Epithelial cell of esophagus (primary cell): ENCODE measurements at regions not wholly inside any gene's neighbourhood (a gene's known extent, or its start where the extent isn't known, plus 50 kb on each side); places are given as distances from the start of the nearest gene placed in this dataset.

Experiments
- DNase-seq: peaks from one replicate; pipeline ENCODE4 v3.0.0; 2010; ENCODE audit warnings: low read depth
- H3K4me3 ChIP-seq: 2 replicates; pipeline ENCODE4 v1.5.1; 2011; ENCODE audit warnings: mild to moderate bottlenecking, low read length, control low read depth
- TF ChIP-seq, protein P1 (sequence below): IDR thresholded peaks from 2 replicates; pipeline ENCODE4 v1.5.1; 2011; ENCODE audit warnings: low read depth, mild to moderate bottlenecking, low read length, control low read depth, inconsistent platforms; ENCODE audit not compliant: insufficient read depth; ENCODE audit errors: missing control alignments

DNA sequence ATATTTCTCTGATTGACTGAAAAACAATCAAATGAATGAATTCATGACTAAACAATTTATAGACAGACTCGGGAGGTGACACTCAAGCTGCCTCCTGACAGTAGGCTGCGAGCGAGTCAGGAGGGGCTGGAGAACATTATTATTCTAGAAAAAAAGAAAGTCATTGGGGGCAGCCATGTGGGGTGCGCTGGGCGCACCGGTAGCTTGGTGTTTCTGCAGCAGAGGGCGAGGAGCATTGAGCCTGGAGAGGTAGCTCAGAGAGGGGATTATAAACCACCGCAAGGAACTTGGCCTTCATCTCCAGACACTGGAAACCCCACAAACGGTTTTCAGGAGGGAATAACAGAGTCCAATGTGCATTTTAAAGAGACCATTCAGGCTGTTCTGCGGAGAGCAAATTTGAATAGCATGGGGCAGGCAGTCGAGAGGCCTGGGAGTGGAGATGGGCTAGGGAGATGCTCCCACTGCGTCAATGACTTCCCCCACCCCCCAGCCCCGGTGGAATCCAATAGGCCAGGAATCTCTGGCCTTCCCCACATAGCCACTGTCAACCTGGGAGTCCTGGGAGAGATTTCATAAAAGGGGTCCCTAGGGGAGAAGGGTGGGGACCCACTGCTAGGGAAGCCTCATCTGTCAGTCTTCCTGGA is 168.3 kb downstream of the BCOR start:
- TF ChIP-seq, protein P1, sequence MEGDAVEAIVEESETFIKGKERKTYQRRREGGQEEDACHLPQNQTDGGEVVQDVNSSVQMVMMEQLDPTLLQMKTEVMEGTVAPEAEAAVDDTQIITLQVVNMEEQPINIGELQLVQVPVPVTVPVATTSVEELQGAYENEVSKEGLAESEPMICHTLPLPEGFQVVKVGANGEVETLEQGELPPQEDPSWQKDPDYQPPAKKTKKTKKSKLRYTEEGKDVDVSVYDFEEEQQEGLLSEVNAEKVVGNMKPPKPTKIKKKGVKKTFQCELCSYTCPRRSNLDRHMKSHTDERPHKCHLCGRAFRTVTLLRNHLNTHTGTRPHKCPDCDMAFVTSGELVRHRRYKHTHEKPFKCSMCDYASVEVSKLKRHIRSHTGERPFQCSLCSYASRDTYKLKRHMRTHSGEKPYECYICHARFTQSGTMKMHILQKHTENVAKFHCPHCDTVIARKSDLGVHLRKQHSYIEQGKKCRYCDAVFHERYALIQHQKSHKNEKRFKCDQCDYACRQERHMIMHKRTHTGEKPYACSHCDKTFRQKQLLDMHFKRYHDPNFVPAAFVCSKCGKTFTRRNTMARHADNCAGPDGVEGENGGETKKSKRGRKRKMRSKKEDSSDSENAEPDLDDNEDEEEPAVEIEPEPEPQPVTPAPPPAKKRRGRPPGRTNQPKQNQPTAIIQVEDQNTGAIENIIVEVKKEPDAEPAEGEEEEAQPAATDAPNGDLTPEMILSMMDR = no peak
- DNase-seq = no peak
- H3K4me3 ChIP-seq = no peak overlapping the region

DNA sequence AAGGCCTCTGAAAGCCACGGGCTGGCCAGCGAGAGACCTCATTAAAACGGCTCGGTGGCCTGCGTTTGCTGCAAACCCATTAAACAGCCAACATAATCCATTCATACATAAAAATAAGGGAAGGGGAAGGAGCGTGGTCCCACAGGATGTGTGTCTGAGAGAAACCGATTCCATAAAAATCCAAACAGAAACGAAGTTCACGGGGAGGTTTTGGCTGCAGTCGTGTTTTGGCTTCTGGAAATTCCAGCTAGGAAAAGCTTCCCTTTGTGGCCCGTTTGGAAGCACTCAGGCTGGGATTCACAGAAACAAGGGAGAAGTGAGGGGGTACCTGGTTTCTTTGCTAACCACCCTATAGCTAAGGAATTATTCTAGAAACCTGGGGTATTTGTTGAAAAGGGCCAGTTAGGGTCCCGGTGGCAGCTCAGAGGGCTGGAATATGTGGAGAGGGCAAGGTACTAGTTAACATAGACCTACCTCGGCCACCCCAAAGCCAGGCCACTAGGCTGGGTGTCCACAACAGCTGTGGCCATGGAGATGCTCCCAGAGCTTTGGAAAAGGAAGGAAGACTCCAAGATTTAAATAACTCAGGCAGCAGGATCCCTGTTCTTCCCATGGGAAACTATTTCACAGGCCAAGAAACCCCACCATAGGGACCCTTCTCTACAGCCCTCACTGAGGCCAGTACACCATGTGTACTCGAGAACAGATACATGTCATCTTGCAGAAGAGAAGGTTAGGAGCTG is 166.8 kb downstream of the BCOR start:
- no peak overlapping the region for H3K4me3 ChIP-seq
- no peak for DNase-seq
- TF ChIP-seq, protein P1 = no peak

DNA sequence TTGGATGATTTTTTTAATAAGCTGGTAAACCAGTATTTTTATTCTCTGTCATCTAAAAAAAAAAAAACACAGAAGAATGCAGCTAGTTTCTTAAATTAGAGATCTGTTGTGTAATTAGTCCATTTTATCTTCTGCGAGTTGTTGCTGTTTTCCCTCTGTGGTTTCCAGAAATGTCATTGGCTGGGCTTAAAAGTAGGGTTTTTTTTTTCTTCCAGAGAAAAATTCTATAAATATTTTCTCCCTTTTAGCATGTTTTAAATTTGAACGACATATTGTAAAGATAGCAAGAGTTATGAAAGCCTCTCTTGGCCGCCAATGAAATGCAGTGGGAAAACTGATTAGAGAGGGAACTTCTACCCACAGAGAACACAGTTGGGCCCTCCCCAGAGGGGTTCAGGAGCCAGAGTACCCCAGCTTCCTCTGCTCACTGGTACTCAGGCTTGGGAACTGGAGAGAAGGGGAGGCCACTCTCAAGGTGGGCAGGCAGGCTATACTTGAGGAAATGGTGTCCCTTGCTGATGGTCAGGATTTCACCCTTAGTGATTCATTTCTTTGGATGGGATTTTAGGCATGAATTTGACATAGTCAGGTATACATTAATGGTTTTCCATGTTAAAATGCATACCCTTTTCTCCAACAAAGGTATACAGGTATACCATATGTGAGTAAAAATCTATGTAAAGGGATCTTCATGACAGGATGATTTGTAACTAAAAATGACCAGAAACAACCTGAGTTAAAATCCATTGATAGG is 166.1 kb downstream of the BCOR start:
- TF ChIP-seq, protein P1 = no peak
- DNase-seq = no peak
- H3K4me3 ChIP-seq = no peak overlapping the region

DNA sequence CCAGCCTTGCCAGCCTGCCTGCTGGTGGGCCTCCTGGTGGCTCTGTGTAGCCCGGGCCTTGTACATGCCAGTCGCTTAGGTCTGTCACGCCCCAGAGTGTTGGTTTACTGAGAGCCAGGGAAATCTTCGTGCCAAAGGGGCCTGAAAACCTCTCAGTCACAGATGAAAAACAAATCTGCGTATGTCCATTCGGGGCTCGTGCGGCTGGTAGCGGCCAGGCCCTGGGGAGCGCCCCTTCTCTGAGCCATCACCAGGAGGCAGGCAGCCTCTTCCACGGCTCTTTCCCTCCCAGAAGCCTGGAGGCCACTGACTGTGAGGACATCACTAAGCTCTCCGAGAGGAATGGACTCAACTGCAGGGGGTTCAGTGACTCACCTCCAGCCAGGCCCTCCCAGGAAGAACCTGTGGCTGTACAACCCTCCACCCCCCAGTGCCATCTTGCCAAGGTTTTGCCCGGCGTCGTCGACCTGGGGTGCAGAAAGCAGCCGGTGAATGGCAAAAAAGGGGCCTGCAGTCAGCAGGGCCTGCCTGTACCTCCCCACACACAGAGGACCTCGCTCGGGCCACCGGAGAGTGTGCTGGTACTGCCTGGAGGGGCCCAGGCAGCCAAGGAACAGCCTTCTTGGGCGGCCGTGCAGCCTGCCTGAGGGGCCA is 162.2 kb downstream of the BCOR start:
- DNase-seq = no peak
- TF ChIP-seq, protein P1 = no peak
- H3K4me3 ChIP-seq = no peak overlapping the region

DNA sequence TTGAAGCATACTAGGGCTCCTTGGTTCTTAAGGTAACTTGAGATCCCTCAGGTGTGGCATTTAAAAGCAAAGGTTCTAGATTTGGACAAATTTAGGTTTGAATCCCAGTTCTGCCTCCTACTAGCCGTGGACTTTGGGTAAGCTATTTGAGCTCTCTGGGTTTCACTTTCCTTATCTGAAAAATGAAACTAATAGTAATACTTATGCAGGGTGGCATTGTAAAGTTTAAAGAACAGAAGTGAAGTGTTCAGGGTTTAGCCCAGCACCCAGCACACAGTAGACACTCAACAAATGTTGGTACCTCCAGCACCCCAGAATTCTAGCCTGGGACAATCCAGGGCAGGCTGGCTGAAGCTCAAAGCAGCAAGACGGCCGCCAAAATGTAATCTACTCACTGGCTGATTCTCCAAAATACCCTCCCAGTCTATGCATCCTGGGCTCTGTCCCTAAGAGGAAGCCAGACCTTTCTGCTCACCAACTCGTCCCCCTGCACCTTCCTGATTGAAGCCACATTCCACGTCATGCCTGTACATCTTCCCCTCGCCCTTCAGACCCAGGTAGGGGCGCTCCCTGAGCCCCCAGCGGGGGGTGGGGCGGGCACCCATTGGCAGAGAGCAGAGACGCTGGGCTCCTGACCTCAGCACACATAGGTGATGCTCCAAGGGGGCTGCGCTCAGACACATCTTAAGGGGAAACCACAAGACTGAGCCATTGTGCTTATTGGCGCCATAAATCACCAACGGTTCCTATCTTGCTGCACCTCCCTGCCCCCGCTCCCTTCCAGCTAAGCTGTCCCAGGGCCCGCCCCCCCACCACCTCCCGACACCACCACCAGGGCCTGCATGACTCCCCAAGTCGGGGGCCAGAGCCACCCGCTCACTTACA is 160.6 kb downstream of the BCOR start:
- H3K4me3 ChIP-seq = no peak overlapping the region
- no peak for DNase-seq
- TF ChIP-seq, protein P1 = no peak

DNA sequence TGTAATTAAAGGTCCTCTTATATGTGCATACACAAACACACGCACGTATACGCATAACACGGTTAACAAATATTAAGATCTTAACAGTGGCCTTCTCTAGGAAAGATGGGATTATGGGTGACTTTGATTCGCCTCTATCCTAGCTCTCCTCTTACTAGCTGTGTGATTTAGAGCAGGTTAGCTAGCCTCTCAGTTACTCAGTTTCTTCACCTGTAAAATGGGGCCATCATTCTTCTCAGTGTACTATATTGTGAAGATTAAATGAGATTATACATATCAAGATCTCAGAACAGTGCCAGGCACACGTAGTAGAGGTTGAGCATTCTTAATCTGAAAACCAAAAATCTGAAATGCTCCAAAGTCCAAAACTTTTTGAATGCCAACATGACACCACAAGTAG is 159.3 kb downstream of the BCOR start:
- no peak for DNase-seq
- TF ChIP-seq, protein P1 = no peak

More for the DNA sequence above, 159.3 kb downstream of the BCOR start:
- H3K4me3 ChIP-seq = no peak overlapping the region
